Right renal pelvis (tissue), 4 donors: ENCODE measurements at regions not wholly inside any gene's neighbourhood (a gene's known extent, or its start where the extent isn't known, plus 50 kb on each side); places are given as distances from the start of the nearest gene placed in this dataset.
"Not testable (repeated sequence)": the region's sequence is repeated elsewhere in the genome, so short reads cannot be mapped to it uniquely, and the experiment has no call there.

ENCODE experiments used
- DNase-seq, 4 donors: peaks; one replicate each; pipeline ENCODE4 v3.0.0-alpha.2; 2013; ENCODE audit warnings: low read depth in 4 of 4, low spot score in 3 of 4, missing footprints in 1 of 4

- no peak for DNase-seq
These were observed 314.2 kb downstream of the PID1 start for GRCh38 chr2:228956701-228957474.

- no peak for DNase-seq
These were observed 321.3 kb downstream of the PID1 start for GRCh38 chr2:228949831-228950230.

- DNase-seq = no peak
These were observed 325.4 kb downstream of the PID1 start for GRCh38 chr2:228945710-228946109.

GRCh38 chr2:228942856-228943255 is 328.2 kb downstream of the PID1 start:
- DNase-seq = no peak

- DNase-seq = no peak
These were observed 332.5 kb downstream of the PID1 start for GRCh38 chr2:228938629-228939028.

- DNase-seq = no peak
These were observed 343.8 kb downstream of the PID1 start for GRCh38 chr2:228927028-228928010.

- no peak for DNase-seq
These were observed 351.3 kb downstream of the PID1 start for GRCh38 chr2:228919808-228920207.

GRCh38 chr2:228917220-228917619 is 353.9 kb downstream of the PID1 start:
- DNase-seq = no peak

- peak in 2 of 4 donors; percentile 5 to 22 for DNase-seq
These were observed 354.5 kb downstream of the PID1 start for GRCh38 chr2:228916416-228917090.

GRCh38 chr2:228913176-228913575 is 357.9 kb downstream of the PID1 start:
- DNase-seq = no peak

- not testable (repeated sequence) for DNase-seq
These were observed 360.2 kb downstream of the PID1 start for GRCh38 chr2:228910872-228911271.

GRCh38 chr2:228902176-228902575 is 368.9 kb downstream of the PID1 start:
- no peak for DNase-seq

- DNase-seq = no peak
These were observed 369.6 kb downstream of the PID1 start for GRCh38 chr2:228901531-228901930.

- no peak for DNase-seq
These were observed 392.9 kb downstream of the PID1 start for GRCh38 chr2:228878138-228878537.

GRCh38 chr2:228876276-228876675 is 394.8 kb downstream of the PID1 start:
- no peak for DNase-seq

GRCh38 chr2:228875152-228875900 is 395.8 kb downstream of the PID1 start:
- DNase-seq = peak in 1 of 4 donors; percentile 12

GRCh38 chr2:228871012-228871411 is 400.1 kb downstream of the PID1 start:
- no peak for DNase-seq

- no peak for DNase-seq
These were observed 401.3 kb downstream of the PID1 start for GRCh38 chr2:228869636-228870264.

GRCh38 chr2:228867406-228867805 is 403.7 kb downstream of the PID1 start:
- DNase-seq = no peak

GRCh38 chr2:228866781-228867180 is 404.3 kb downstream of the PID1 start:
- no peak for DNase-seq
